ENCODE measurements at regions not wholly inside any gene's neighbourhood (a gene's known extent, or its start where the extent isn't known, plus 50 kb on each side); places are given as distances from the start of the nearest gene placed in this dataset.
A peak's percentile ranks its signal among the peaks of the same experiment; 100 is the strongest.

- POLR2A ChIA-PET: no interaction called here
These were observed 65.3 kb upstream of the RAP2B start for GRCh38 chr3:153096731-153097131.

GRCh38 chr3:153097213-153097612, 64.8 kb upstream of the RAP2B start:
- DNase-seq (ENCODE audit: low spot score): no peak
- TF ChIP-seq JAZF1 (CRISPR knock-in tag; IDR thresholded peaks at IDR 0.05) (no peak), USF2 (CRISPR knock-in tag; IDR thresholded peaks at IDR 0.05) (peak; percentile 56)
- CTCF ChIA-PET: no interaction called here
- H3K4me3 Mint-ChIP-seq: no peak overlapping the region
- 0 out of 2 replicates have a peak, but pooled peaks have one; percentile 24 for ATAC-seq
- peaks cover 8% of the 10 kb centered on the region for H3K9me3 Mint-ChIP-seq
- H3K27ac Mint-ChIP-seq: no peak overlapping the region
- H3K4me1 Mint-ChIP-seq: peaks cover 49% of the 10 kb centered on the region
- POLR2A ChIA-PET: no interaction called here
- H3K27me3 Mint-ChIP-seq (ENCODE audit: low read depth): peaks cover 5% of the 10 kb centered on the region
- H3K36me3 Mint-ChIP-seq: peaks cover 10% of the 10 kb centered on the region

More at GRCh38 chr3:153096731-153097131, 65.3 kb upstream of the RAP2B start:
- DNase-seq (ENCODE audit: low spot score) (no peak), ATAC-seq (no peak)
- Mint-ChIP-seq H3K27me3 (ENCODE audit: low read depth) (peaks cover 5% of the 10 kb centered on the region), H3K27ac (no peak overlapping the region), H3K4me3 (no peak overlapping the region), H3K4me1 (peaks cover 54% of the 10 kb centered on the region), H3K9me3 (peaks cover 8% of the 10 kb centered on the region), H3K36me3 (peaks cover 10% of the 10 kb centered on the region)
- CTCF ChIA-PET: no interaction called here
- TF ChIP-seq ZNF138 (CRISPR knock-in tag; conservative IDR thresholded peaks at IDR 0.05) (no peak), MAX (CRISPR knock-in tag; IDR thresholded peaks at IDR 0.05) (no peak), CDX4 (CRISPR knock-in tag; IDR thresholded peaks at IDR 0.05; ENCODE audit: borderline replicate concordance) (no peak), USF1 (CRISPR knock-in tag; IDR thresholded peaks at IDR 0.05) (no peak)

GRCh38 chr3:153099131-153099530, 62.9 kb upstream of the RAP2B start:
- ChIA-PET POLR2A (no interaction called here), CTCF (interaction anchor here (0.7 kb wide), 1 partner anchor 62 kb away, joined by 4 read pairs; no protein-coding TSS in a partner anchor)
- peaks cover 10% of the 10 kb centered on the region for H3K36me3 Mint-ChIP-seq
- no peak for ATAC-seq
- peaks cover 32% of the 10 kb centered on the region for H3K4me1 Mint-ChIP-seq
- DNase-seq (ENCODE audit: low spot score): no peak
- H3K4me3 Mint-ChIP-seq: no peak overlapping the region
- no peak overlapping the region for H3K27ac Mint-ChIP-seq
- peaks cover 5% of the 10 kb centered on the region for H3K27me3 Mint-ChIP-seq (ENCODE audit: low read depth)
- TF ChIP-seq ZSCAN18 (CRISPR knock-in tag; IDR thresholded peaks at IDR 0.05) (no peak), FOXP1 (CRISPR knock-in tag; IDR thresholded peaks at IDR 0.05; ENCODE audit: borderline replicate concordance) (no peak), NFATC4 (CRISPR knock-in tag; IDR thresholded peaks at IDR 0.05) (no peak), MAX (CRISPR knock-in tag; IDR thresholded peaks at IDR 0.05) (no peak), SMAD4 (CRISPR knock-in tag; IDR thresholded peaks at IDR 0.05) (no peak), FOXK1 (CRISPR knock-in tag; IDR thresholded peaks at IDR 0.05) (no peak), CBFB (CRISPR knock-in tag; IDR thresholded peaks at IDR 0.05; ENCODE audit: low read depth) (no peak), RELA (CRISPR knock-in tag; IDR thresholded peaks at IDR 0.05; ENCODE audit: borderline replicate concordance) (no peak), CDX4 (CRISPR knock-in tag; IDR thresholded peaks at IDR 0.05; ENCODE audit: borderline replicate concordance) (no peak), FOXP4 (CRISPR knock-in tag; IDR thresholded peaks at IDR 0.05) (no peak), OVOL2 (CRISPR knock-in tag; IDR thresholded peaks at IDR 0.05; ENCODE audit: borderline replicate concordance) (no peak), PREB (CRISPR knock-in tag; IDR thresholded peaks at IDR 0.05; ENCODE audit: borderline replicate concordance) (no peak), SOX15 (CRISPR knock-in tag; IDR thresholded peaks at IDR 0.05) (no peak), CREM (CRISPR knock-in tag; IDR thresholded peaks at IDR 0.05) (no peak), KAT7 (CRISPR knock-in tag; IDR thresholded peaks at IDR 0.05; ENCODE audit: borderline replicate concordance) (no peak), FOXJ3 (CRISPR knock-in tag; IDR thresholded peaks at IDR 0.05; ENCODE audit: borderline replicate concordance) (no peak), ZBTB43 (CRISPR knock-in tag; IDR thresholded peaks at IDR 0.05) (no peak)
- peaks cover 8% of the 10 kb centered on the region for H3K9me3 Mint-ChIP-seq

All from WTC11 (cell line).